ENCODE measurements at regions not wholly inside any gene's neighbourhood (a gene's known extent, or its start where the extent isn't known, plus 50 kb on each side); places are given as distances from the start of the nearest gene placed in this dataset.
"Not testable (repeated sequence)": the region's sequence is repeated elsewhere in the genome, so short reads cannot be mapped to it uniquely, and the experiment has no call there.

- H3K36me3 Mint-ChIP-seq (ENCODE audit: low read depth); CTCF ChIA-PET; POLR2A ChIA-PET; H3K27me3 Mint-ChIP-seq; H3K27ac Mint-ChIP-seq; H3K9me3 Mint-ChIP-seq; intact Hi-C loops (cut with micrococcal nuclease): not testable (repeated sequence)
- DNase-seq (peak; percentile 88), ATAC-seq (peak; percentile 88)
- Mint-ChIP-seq H3K4me3 (peak overlapping the region; percentile 12), H3K4me1 (ENCODE audit: low read depth) (peaks cover 26% of the 10 kb centered on the region)
These were observed 50.9 kb upstream of the APOD start for GRCh38 chr3:195634426-195635261.

All from activated CD8-positive, alpha-beta T cell treated with anti-CD3 and anti-CD28 coated beads for 36 hours (primary cell).